ENCODE measurements at regions not wholly inside any gene's neighbourhood (a gene's known extent, or its start where the extent isn't known, plus 50 kb on each side); places are given as distances from the start of the nearest gene placed in this dataset.

DNA sequence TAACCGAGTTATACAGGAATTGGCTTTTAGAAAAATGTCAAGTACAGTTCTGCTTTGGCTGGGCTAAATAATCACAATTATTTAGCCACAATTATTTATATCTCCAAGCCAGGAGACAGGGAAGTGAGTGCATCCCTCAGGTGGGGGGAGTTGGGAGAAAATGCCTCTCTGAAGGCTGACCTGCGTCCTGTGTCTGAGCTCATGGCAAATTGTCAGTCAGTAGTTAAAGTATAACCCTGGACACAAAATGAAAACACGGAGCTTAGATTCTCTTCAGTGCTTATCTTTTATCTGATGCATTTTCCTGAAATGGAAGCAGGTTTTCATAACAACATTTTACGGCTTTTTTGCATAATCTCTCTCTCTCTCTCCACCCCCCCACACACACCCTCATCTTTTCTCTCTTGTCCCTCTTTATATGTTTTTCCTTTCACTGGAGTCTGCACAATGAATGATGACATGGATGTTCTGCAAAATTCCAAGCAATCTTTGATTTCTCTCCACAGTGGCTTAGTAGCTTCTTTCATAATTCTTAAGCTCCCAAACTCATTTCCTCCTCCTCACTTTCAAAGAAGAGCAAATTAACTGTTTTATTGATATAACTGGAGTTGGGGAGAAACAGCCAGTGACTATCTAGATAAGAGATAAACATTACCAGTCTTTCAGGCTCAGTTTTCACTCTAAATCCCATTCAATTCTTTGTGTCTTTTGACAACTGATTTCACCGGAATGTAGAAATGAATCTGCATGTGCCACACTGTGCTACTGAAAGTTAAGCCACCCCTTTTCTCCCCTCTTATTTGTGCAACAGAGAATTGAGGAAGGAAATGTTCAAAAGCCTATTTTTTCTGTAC, 521.4 kb upstream of the GHITM start:
- CTCF ChIA-PET = no interaction called here
- Histone ChIP-seq H3K9me2 (ENCODE audit: insufficient read depth) (no peaks in the 10 kb centered on the region), H3K4me2 (ENCODE audit: low read length) (no peak overlapping the region), H3K27me3 (ENCODE audit: insufficient read depth, low read length) (no peaks in the 10 kb centered on the region), H3K4me1 (ENCODE audit: control insufficient read depth in 1 of 2, insufficient read depth in 2 of 2, low read length in 2 of 2) (no peaks in the 10 kb centered on the region), H3K9me3 (ENCODE audit: control insufficient read depth in 1 of 2, insufficient read depth in 1 of 2, low read depth in 1 of 2, low read length in 2 of 2) (peaks cover 3 to 20% of the 10 kb centered on the region in 2 experiments; a peak in 2 of 4 replicates), H3K4me3 (replicated peaks in 1 of 2; ENCODE audit: low read depth in 1 of 2, low read length in 2 of 2) (no peak overlapping the region), H3K9ac (ENCODE audit: low read length) (no peak overlapping the region), H3K36me3 (ENCODE audit: control insufficient read depth in 1 of 2, insufficient read depth in 2 of 2, low read length in 2 of 2) (no peaks in the 10 kb centered on the region), H2AFZ (ENCODE audit: low read depth, low read length, poor library complexity, severe bottlenecking) (no peak overlapping the region), H3K79me2 (ENCODE audit: insufficient read depth, low read length) (no peaks in the 10 kb centered on the region), H3K27ac (ENCODE audit: low read depth, low read length) (no peak overlapping the region), H4K20me1 (ENCODE audit: insufficient read depth) (no peaks in the 10 kb centered on the region)
- no TSS peak for BruUV-seq (replicated peaks)
- intact Hi-C loops (cut with micrococcal nuclease) = no loop called here
- TF ChIP-seq EGR1 (IDR thresholded peaks at IDR 0.05; ENCODE audit: low read depth) (no peak), POLR2A (IDR thresholded peaks at IDR 0.05; ENCODE audit: borderline replicate concordance, extremely low read depth, insufficient read depth, insufficient read length) (no peak), POLR2AphosphoS5 (IDR thresholded peaks at IDR 0.05; ENCODE audit: low read depth, low read length) (no peak), JUND (IDR thresholded peaks at IDR 0.05) (no peak), FOSL1 (IDR thresholded peaks at IDR 0.05; ENCODE audit: low read depth) (no peak), RAD21 (IDR thresholded peaks at IDR 0.05; ENCODE audit: low read depth) (no peak)
- DNase-seq (ENCODE audit: low read depth, low spot score) (no peak), ATAC-seq (no peak)
- RAD21 ChIA-PET (ENCODE audit: low non-redundant PET in 1 of 2, low total read pairs in 2 of 2, uncharacterized antibody in 2 of 2, unreplicated experiment in 2 of 2) = no interaction called here
- POLR2A ChIA-PET = no interaction called here

DNA sequence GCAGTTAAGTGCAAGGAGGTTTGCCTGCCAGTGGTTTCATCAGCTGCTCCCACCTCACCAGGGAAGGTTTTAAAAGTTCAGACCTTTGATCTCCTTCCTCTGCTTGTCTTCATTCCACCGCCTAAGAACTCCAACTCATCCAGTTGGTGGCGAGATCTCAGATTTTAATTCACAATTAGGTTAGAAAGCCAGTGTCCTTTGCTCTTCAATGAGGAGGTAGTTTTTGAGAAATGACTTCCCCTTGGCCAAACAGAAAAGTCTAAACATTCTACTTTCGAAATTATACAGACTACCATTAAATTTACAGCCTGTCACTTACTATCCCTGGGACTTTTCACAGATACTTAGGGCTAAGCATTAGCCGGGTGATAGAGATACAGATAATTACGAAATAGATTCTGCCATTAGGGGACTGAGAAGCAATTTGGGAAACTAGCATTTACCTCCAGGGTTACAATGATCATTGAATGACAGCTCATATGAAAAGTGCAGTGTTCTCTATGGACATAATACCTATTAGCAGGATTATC, 513.4 kb upstream of the GHITM start:
- H3K27me3 ChIP-seq (ENCODE audit: insufficient read depth, low read length) = no peaks in the 10 kb centered on the region
- BruUV-seq (replicated peaks) = no TSS peak
- no peaks in the 10 kb centered on the region for H3K36me3 ChIP-seq (ENCODE audit: control insufficient read depth in 1 of 2, insufficient read depth in 2 of 2, low read length in 2 of 2)
- no peak for DNase-seq (ENCODE audit: low read depth, low spot score)
- H3K27ac ChIP-seq (ENCODE audit: low read depth, low read length) = no peak overlapping the region
- H3K9me2 ChIP-seq (ENCODE audit: insufficient read depth) = no peaks in the 10 kb centered on the region
- no peak overlapping the region for H3K4me3 ChIP-seq (replicated peaks in 1 of 2; ENCODE audit: low read depth in 1 of 2, low read length in 2 of 2)
- ChIA-PET RAD21 (ENCODE audit: low non-redundant PET in 1 of 2, low total read pairs in 2 of 2, uncharacterized antibody in 2 of 2, unreplicated experiment in 2 of 2) (no interaction called here), POLR2A (no interaction called here), CTCF (no interaction called here)
- H4K20me1 ChIP-seq (ENCODE audit: insufficient read depth) = no peaks in the 10 kb centered on the region
- intact Hi-C loops (cut with micrococcal nuclease) = no loop called here
- H3K79me2 ChIP-seq (ENCODE audit: insufficient read depth, low read length) = no peaks in the 10 kb centered on the region
- no peak overlapping the region for H2AFZ ChIP-seq (ENCODE audit: low read depth, low read length, poor library complexity, severe bottlenecking)
- no peak overlapping the region for H3K4me2 ChIP-seq (ENCODE audit: low read length)
- H3K9ac ChIP-seq (ENCODE audit: low read length) = no peak overlapping the region
- TF ChIP-seq, protein P1, sequence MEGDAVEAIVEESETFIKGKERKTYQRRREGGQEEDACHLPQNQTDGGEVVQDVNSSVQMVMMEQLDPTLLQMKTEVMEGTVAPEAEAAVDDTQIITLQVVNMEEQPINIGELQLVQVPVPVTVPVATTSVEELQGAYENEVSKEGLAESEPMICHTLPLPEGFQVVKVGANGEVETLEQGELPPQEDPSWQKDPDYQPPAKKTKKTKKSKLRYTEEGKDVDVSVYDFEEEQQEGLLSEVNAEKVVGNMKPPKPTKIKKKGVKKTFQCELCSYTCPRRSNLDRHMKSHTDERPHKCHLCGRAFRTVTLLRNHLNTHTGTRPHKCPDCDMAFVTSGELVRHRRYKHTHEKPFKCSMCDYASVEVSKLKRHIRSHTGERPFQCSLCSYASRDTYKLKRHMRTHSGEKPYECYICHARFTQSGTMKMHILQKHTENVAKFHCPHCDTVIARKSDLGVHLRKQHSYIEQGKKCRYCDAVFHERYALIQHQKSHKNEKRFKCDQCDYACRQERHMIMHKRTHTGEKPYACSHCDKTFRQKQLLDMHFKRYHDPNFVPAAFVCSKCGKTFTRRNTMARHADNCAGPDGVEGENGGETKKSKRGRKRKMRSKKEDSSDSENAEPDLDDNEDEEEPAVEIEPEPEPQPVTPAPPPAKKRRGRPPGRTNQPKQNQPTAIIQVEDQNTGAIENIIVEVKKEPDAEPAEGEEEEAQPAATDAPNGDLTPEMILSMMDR (IDR thresholded peaks at IDR 0.05 in 2 of 3, conservative IDR thresholded peaks at IDR 0.05 in 1 of 3; ENCODE audit: borderline replicate concordance in 1 of 3, insufficient read depth in 1 of 3, low read depth in 2 of 3, low read length in 2 of 3) = no peak
- TF ChIP-seq SP1 (IDR thresholded peaks at IDR 0.05; ENCODE audit: low read depth) (no peak), CBX3 (IDR thresholded peaks at IDR 0.05; ENCODE audit: low read depth) (no peak), SIN3A (IDR thresholded peaks at IDR 0.05; ENCODE audit: low read depth) (no peak), POLR2A (IDR thresholded peaks at IDR 0.05; ENCODE audit: borderline replicate concordance, extremely low read depth, insufficient read depth, insufficient read length) (no peak), EZH2phosphoT487 (IDR thresholded peaks at IDR 0.05; ENCODE audit: borderline replicate concordance) (no peak), POLR2AphosphoS5 (IDR thresholded peaks at IDR 0.05; ENCODE audit: low read depth, low read length) (no peak), CEBPB (IDR thresholded peaks at IDR 0.05; ENCODE audit: low read depth) (no peak)
- H3K9me3 ChIP-seq (ENCODE audit: control insufficient read depth in 1 of 2, insufficient read depth in 1 of 2, low read depth in 1 of 2, low read length in 2 of 2) = peaks cover 3 to 8% of the 10 kb centered on the region in 2 experiments; a peak in 2 of 4 replicates
- ATAC-seq = no peak
- H3K4me1 ChIP-seq (ENCODE audit: control insufficient read depth in 1 of 2, insufficient read depth in 2 of 2, low read length in 2 of 2) = no peaks in the 10 kb centered on the region

All from HCT116 (cell line).